IMR-90 (cell line): ENCODE measurements at regions not wholly inside any gene's neighbourhood (a gene's known extent, or its start where the extent isn't known, plus 50 kb on each side); places are given as distances from the start of the nearest gene placed in this dataset.

Source experiments
- ATAC-seq: fragments of 200-7000 bp; cut with Tn5 transposase; 2 replicates; pipeline ENCODE4 v1.9.1; 2020; ENCODE audit warnings: low read depth, mild to moderate bottlenecking, moderate library complexity
- BruUV-seq: library from RNA; stranded (reverse); fragments of 400-500 nt; replicated peaks from 2 replicates; lab custom pipeline; 2021; lab: Mats Ljungman, UMichigan
- CTCF ChIA-PET: fragments of 300-600 bp; formaldehyde crosslinking; extraction: SDS; loops from one replicate; lab custom pipeline; 2021; ENCODE audit warnings: antibody characterized with exemption; lab: Yijun Ruan, JAX
- POLR2A ChIA-PET: fragments of 300-600 bp; sonication (Branson Sonifier 250); formaldehyde crosslinking; loops from one replicate; lab custom pipeline; 2022; ENCODE audit warnings: antibody characterized with exemption; ENCODE audit not compliant: unreplicated experiment; lab: Charles Lee
- DNase-seq: peaks from one replicate; pipeline ENCODE4 v3.0.0; 2013
- H2AFZ ChIP-seq: replicated peaks from 2 replicates; pipeline ENCODE3; 2013; ENCODE audit warnings: low read length, mild to moderate bottlenecking; ENCODE audit not compliant: poor library complexity
- H2AK5ac ChIP-seq: 2 replicates; pipeline ENCODE4 v1.6.1; 2013; ENCODE audit warnings: low read depth, low read length, inconsistent platforms
- H2AK9ac ChIP-seq: replicated peaks from 2 replicates; pipeline ENCODE3; 2013; ENCODE audit warnings: mild to moderate bottlenecking, low read depth, low read length, moderate library complexity; ENCODE audit not compliant: poor library complexity
- H2BK120ac ChIP-seq: 2 replicates; pipeline ENCODE4 v1.6.1; 2013; ENCODE audit warnings: low read depth, low read length, inconsistent platforms
- H2BK15ac ChIP-seq: 3 replicates; pipeline ENCODE4 v1.6.1; 2013; ENCODE audit warnings: low read depth, low read length, inconsistent platforms
- H2BK20ac ChIP-seq: 2 replicates; pipeline ENCODE4 v1.6.1; 2013; ENCODE audit warnings: low read depth, mild to moderate bottlenecking, inconsistent platforms, low read length, moderate library complexity
- H2BK5ac ChIP-seq: 2 replicates; pipeline ENCODE4 v1.6.1; 2013; ENCODE audit warnings: mild to moderate bottlenecking, low read depth, low read length, inconsistent platforms; ENCODE audit not compliant: poor library complexity, severe bottlenecking
- H3K14ac ChIP-seq: replicated peaks from 2 replicates; pipeline ENCODE4 v1.6.1; 2013; ENCODE audit warnings: low read depth, low read length, inconsistent platforms
- H3K18ac ChIP-seq: 2 replicates; pipeline ENCODE4 v1.6.1; 2013; ENCODE audit warnings: low read depth, low read length, control low read depth
- H3K23ac ChIP-seq: 2 replicates; pipeline ENCODE4 v1.6.1; 2013; ENCODE audit warnings: low read depth, low read length, inconsistent platforms
- H3K27ac ChIP-seq: 2 replicates; pipeline ENCODE4 v1.5.1; 2013; ENCODE audit warnings: mild to moderate bottlenecking, control low read depth, low read length; ENCODE audit not compliant: insufficient read depth
- H3K27me3 ChIP-seq: 2 replicates; pipeline ENCODE4 v1.6.1; 2013; ENCODE audit warnings: low read length; ENCODE audit not compliant: control insufficient read depth, insufficient read depth
- H3K36me3 ChIP-seq: 2 replicates; pipeline ENCODE4 v1.6.1; 2013; ENCODE audit warnings: low read length, mixed read lengths; ENCODE audit not compliant: control insufficient read depth, insufficient read depth
- H3K4ac ChIP-seq: 2 replicates; pipeline ENCODE4 v1.6.1; 2013; ENCODE audit warnings: low read depth, low read length, inconsistent platforms
- H3K4me1 ChIP-seq: 2 replicates; pipeline ENCODE4 v1.6.1; 2013; ENCODE audit warnings: low read length, mixed read lengths; ENCODE audit not compliant: control insufficient read depth, insufficient read depth
- H3K4me2 ChIP-seq: 2 replicates; pipeline ENCODE4 v1.6.1; 2013; ENCODE audit warnings: low read depth, mild to moderate bottlenecking, control low read depth, low read length, moderate library complexity
- H3K4me3 ChIP-seq: 2 replicates; pipeline ENCODE4 v1.5.1; 2013; ENCODE audit warnings: low read depth, mild to moderate bottlenecking, control low read depth, low read length, moderate library complexity; ENCODE audit not compliant: insufficient read depth
- H3K56ac ChIP-seq: 2 replicates; pipeline ENCODE4 v1.6.1; 2013; ENCODE audit warnings: low read length, inconsistent platforms; ENCODE audit not compliant: insufficient read depth; ENCODE audit errors: extremely low read depth
- H3K79me1 ChIP-seq, 2 experiments: 2 replicates each; pipeline ENCODE4 v1.6.1; 2013; ENCODE audit warnings: low read length in 2 of 2, inconsistent platforms in 1 of 2, low read depth in 1 of 2
- H3K9ac ChIP-seq: 2 replicates; pipeline ENCODE4 v1.6.1; 2013; ENCODE audit warnings: low read depth, low read length, control low read depth
- H3K9me1 ChIP-seq: 2 replicates; pipeline ENCODE4 v1.6.1; 2013; ENCODE audit warnings: low read length, inconsistent platforms; ENCODE audit not compliant: insufficient read depth
- H3K9me3 ChIP-seq: 2 replicates; pipeline ENCODE4 v1.6.1; 2013; ENCODE audit warnings: low read length; ENCODE audit not compliant: control insufficient read depth, insufficient read depth
- H4K20me1 ChIP-seq: 2 replicates; pipeline ENCODE4 v1.6.1; 2013; ENCODE audit warnings: low read length, inconsistent platforms; ENCODE audit not compliant: insufficient read depth
- H4K5ac ChIP-seq: 2 replicates; pipeline ENCODE4 v1.6.1; 2013; ENCODE audit warnings: mild to moderate bottlenecking, low read depth, low read length, control low read depth
- H4K8ac ChIP-seq, 2 experiments: 2 replicates each; pipeline ENCODE4 v1.6.1; 2013; ENCODE audit warnings: low read depth in 2 of 2, low read length in 2 of 2, control low read depth in 1 of 2, inconsistent platforms in 1 of 2
- H4K91ac ChIP-seq: 2 replicates; pipeline ENCODE4 v1.6.1; 2013; ENCODE audit warnings: low read depth, low read length, inconsistent platforms; ENCODE audit not compliant: insufficient read depth
- BHLHE40 ChIP-seq: fragments of 150-350 bp; IDR thresholded peaks from 2 replicates; pipeline ENCODE4 v1.6.1; 2016; ENCODE audit warnings: mild to moderate bottlenecking, low read depth, low read length
- CHD1 ChIP-seq: IDR thresholded peaks from 2 replicates; pipeline ENCODE4 v1.6.1; 2012; ENCODE audit warnings: low read depth, low read length, improper control_type of control experiment
- CTCF ChIP-seq: conservative IDR thresholded peaks from 2 replicates; pipeline ENCODE4 v1.5.1; 2012; ENCODE audit warnings: mild to moderate bottlenecking, low read depth, low read length, improper control_type of control experiment
- ELK1 ChIP-seq: fragments of 150-350 bp; IDR thresholded peaks from 2 replicates; pipeline ENCODE4 v1.6.1; 2016; ENCODE audit warnings: low read depth, mild to moderate bottlenecking, low read length, moderate library complexity, borderline replicate concordance
- FOS ChIP-seq: fragments of 150-350 bp; IDR thresholded peaks from 2 replicates; pipeline ENCODE4 v1.6.1; 2016; ENCODE audit warnings: low read depth, low read length
- MAZ ChIP-seq: IDR thresholded peaks from 2 replicates; pipeline ENCODE4 v1.6.1; 2012; ENCODE audit warnings: low read depth, mild to moderate bottlenecking, low read length, improper control_type of control experiment, moderate library complexity, borderline replicate concordance
- MXI1 ChIP-seq: IDR thresholded peaks from 2 replicates; pipeline ENCODE4 v1.6.1; 2012; ENCODE audit warnings: low read depth, mild to moderate bottlenecking, low read length, moderate library complexity, borderline replicate concordance
- NFE2L2 ChIP-seq: fragments of 150-350 bp; IDR thresholded peaks from 2 replicates; pipeline ENCODE4 v1.6.1; 2016; ENCODE audit warnings: low read depth, mild to moderate bottlenecking, low read length
- POLR2A ChIP-seq: IDR thresholded peaks from 2 replicates; pipeline ENCODE4 v1.6.1; 2012; ENCODE audit warnings: mild to moderate bottlenecking, low read depth, low read length
- RAD21 ChIP-seq: IDR thresholded peaks from 2 replicates; pipeline ENCODE4 v1.6.1; 2012; ENCODE audit warnings: low read length, improper control_type of control experiment
- RCOR1 ChIP-seq: IDR thresholded peaks from 2 replicates; pipeline ENCODE4 v1.6.1; 2012; ENCODE audit warnings: mild to moderate bottlenecking, low read length, improper control_type of control experiment; ENCODE audit not compliant: insufficient replicate concordance
- RFX5 ChIP-seq: IDR thresholded peaks from 2 replicates; pipeline ENCODE4 v1.8.0; 2012; ENCODE audit warnings: low read depth, mild to moderate bottlenecking, low read length, moderate library complexity
- USF2 ChIP-seq: fragments of 150-350 bp; IDR thresholded peaks from 2 replicates; pipeline ENCODE4 v1.6.1; 2017; ENCODE audit warnings: mild to moderate bottlenecking, antibody characterized with exemption, low read length, low read depth
- WGBS, 2 experiments: methylation state at CpG; one replicate each; pipeline versions ENCODE4 v1.1.5 to v1.1.7; 2013; ENCODE audit warnings: missing lambda C conversion rate in 2 of 2; ENCODE audit not compliant: insufficient read length in 1 of 2; ENCODE audit errors: extremely low coverage in 2 of 2; 5-methylcytosine and 5-hydroxymethylcytosine counted together
- dilution Hi-C: fragments of 300-500 bp; cut with HindIII; formaldehyde crosslinking; loops from one replicate; pipeline ENCODE4 v1.14.3; 2018; ENCODE audit warnings: low sequenced_read_pairs; ENCODE audit not compliant: unreplicated experiment
- in situ Hi-C: fragments of 300-500 bp; cut with MboI; formaldehyde crosslinking; loops from 3 replicates; pipeline ENCODE4 v1.14.3; 2019; ENCODE audit warnings: low sequenced_read_pairs, inconsistent platforms, mixed read lengths
- intact Hi-C: fragments of 100-400 bp; cut with micrococcal nuclease; formaldehyde crosslinking; loops from 2 replicates; pipeline ENCODE4 v1.10.0; 2022

GRCh38 chr13:78431328-78431727, 172.0 kb downstream of the POU4F1 start:
- dilution Hi-C loops (no loop called here), intact Hi-C loops (no loop called here), in situ Hi-C loops (no loop called here)
- H3K36me3 ChIP-seq = no peaks in the 10 kb centered on the region
- H2BK120ac ChIP-seq = no peak overlapping the region
- H4K91ac ChIP-seq = no peak overlapping the region
- H2AFZ ChIP-seq = no peak overlapping the region
- H3K9me1 ChIP-seq = no peaks in the 10 kb centered on the region
- H2BK5ac ChIP-seq = no peak overlapping the region
- no peak overlapping the region for H3K23ac ChIP-seq
- no peak overlapping the region for H2AK5ac ChIP-seq
- no peak overlapping the region for H3K4ac ChIP-seq
- H3K4me1 ChIP-seq = no peaks in the 10 kb centered on the region
- no peaks in the 10 kb centered on the region for H3K9me3 ChIP-seq
- no peaks in the 10 kb centered on the region for H3K27me3 ChIP-seq
- TF ChIP-seq BHLHE40 = no peak
- no peak for TF ChIP-seq USF2
- TF ChIP-seq FOS = no peak
- TF ChIP-seq ELK1 = no peak
- no peak for TF ChIP-seq MAZ
- TF ChIP-seq CHD1 = no peak
- no peak for TF ChIP-seq POLR2A
- no peak for TF ChIP-seq RAD21
- no peak for TF ChIP-seq MXI1
- no peak for TF ChIP-seq RFX5
- TF ChIP-seq RCOR1 = no peak
- TF ChIP-seq CTCF = no peak
- TF ChIP-seq NFE2L2 = no peak
- BruUV-seq = no TSS peak
- no peak overlapping the region for H4K5ac ChIP-seq
- no peak overlapping the region for H3K56ac ChIP-seq
- no peak overlapping the region for H2BK20ac ChIP-seq
- H3K9ac ChIP-seq = no peak overlapping the region
- no peaks in the 10 kb centered on the region for H4K20me1 ChIP-seq
- H2BK15ac ChIP-seq = no peak overlapping the region
- no peak overlapping the region for H3K4me3 ChIP-seq
- H4K8ac ChIP-seq = no peak overlapping the region
- no peak overlapping the region for H3K18ac ChIP-seq
- DNase-seq (no peak), ATAC-seq (no peak)
- no peak overlapping the region for H2AK9ac ChIP-seq
- POLR2A ChIA-PET = no interaction called here
- H3K79me1 ChIP-seq = no peaks in the 10 kb centered on the region
- CTCF ChIA-PET = no interaction called here
- H3K27ac ChIP-seq = no peak overlapping the region
- H3K14ac ChIP-seq = no peak overlapping the region
- no CpG with 5 or more reads among the region's 1 CpG for WGBS, 2 experiments
- no peak overlapping the region for H3K4me2 ChIP-seq
